GM12873 (cell line): ENCODE measurements at regions not wholly inside any gene's neighbourhood (a gene's known extent, or its start where the extent isn't known, plus 50 kb on each side); places are given as distances from the start of the nearest gene placed in this dataset.

Experiments used
- CTCF ChIP-seq: IDR thresholded peaks from 2 replicates; pipeline ENCODE4 v1.5.1; 2012; ENCODE audit warnings: low read depth, mild to moderate bottlenecking, moderate library complexity, low read length, control low read depth; ENCODE audit not compliant: insufficient read depth; ENCODE audit errors: missing control alignments

DNA sequence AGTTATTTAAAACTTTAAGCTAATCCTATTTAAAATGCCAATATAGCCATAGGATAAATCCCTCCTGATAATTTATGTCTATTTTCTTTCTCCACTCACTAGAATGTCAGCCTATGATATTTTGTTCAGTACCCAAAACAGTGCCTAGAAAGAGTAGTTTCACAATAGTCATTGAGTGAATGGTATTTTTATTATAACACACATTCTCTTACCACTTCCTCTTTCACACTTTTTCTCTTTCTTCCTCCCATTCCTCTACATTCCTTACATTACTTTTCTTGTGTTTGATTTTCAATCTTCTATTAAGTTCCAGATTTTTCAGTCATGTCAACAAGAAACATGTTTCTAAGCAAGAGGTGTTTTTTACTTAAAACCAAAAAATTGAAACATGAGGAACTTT is 327.6 kb upstream of the UBE2E3 start:
- no peak for TF ChIP-seq CTCF

GRCh38 chr2:180651596-180651995 is 328.8 kb upstream of the UBE2E3 start:
- TF ChIP-seq CTCF, result no peak

GRCh38 chr2:180647621-180648020 is 332.8 kb upstream of the UBE2E3 start:
- TF ChIP-seq CTCF, result no peak

- TF ChIP-seq CTCF, result no peak
Observed at GRCh38 chr2:180647221-180647620, 333.2 kb upstream of the UBE2E3 start.

DNA sequence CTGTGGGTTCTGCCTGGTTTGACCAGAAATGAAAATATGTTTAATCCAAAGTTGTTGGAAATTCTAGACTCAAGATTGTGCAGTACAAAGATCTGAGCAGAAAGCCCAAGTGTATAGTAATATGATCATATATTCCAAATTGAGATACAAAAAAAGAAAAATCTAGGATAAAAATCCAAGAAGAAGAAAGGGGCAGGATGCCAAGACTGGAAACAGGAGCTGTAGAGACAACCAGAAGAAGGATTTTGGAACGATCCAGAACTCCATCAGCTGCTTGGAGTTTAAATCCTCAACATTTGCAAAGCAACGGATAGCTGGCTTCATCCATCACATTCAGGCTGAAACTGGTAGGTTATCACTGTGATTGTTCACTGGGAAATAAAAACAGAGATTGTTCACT is 333.6 kb upstream of the UBE2E3 start:
- no peak for TF ChIP-seq CTCF

DNA sequence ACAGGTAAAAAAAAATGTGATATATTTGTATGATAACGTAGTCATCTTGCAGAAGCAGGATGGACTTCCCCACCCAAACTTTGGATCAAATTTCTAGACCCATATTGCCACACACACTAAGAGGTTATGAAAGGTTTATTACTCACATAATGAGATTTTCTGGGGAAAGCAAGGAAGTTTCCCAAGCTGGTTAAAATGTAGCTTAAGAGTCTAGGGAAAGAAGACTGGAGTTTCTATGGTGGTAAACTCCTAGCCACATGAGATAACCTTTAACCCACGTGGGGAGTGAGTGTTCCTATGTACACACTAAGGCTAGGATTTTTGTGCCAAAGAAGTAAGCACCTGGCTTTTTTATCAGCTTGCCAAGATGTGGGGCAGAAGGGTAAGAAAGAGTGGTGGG is 335.7 kb upstream of the UBE2E3 start:
- no peak for TF ChIP-seq CTCF

GRCh38 chr2:180630756-180631155 is 349.6 kb upstream of the UBE2E3 start:
- TF ChIP-seq CTCF, result no peak
